Activated CD4-positive, alpha-beta T cell treated with anti-CD3 and anti-CD28 coated beads, Interleukin-2, amount 50 U/mL, for 16 hours (primary cell): ENCODE measurements at regions not wholly inside any gene's neighbourhood (a gene's known extent, or its start where the extent isn't known, plus 50 kb on each side); places are given as distances from the start of the nearest gene placed in this dataset.
"Not testable (repeated sequence)": the region's sequence is repeated elsewhere in the genome, so short reads cannot be mapped to it uniquely, and the experiment has no call there.

ENCODE experiments used
- DNase-seq: peaks from one replicate; pipeline ENCODE4 v3.0.0-alpha.2; 2020

DNA sequence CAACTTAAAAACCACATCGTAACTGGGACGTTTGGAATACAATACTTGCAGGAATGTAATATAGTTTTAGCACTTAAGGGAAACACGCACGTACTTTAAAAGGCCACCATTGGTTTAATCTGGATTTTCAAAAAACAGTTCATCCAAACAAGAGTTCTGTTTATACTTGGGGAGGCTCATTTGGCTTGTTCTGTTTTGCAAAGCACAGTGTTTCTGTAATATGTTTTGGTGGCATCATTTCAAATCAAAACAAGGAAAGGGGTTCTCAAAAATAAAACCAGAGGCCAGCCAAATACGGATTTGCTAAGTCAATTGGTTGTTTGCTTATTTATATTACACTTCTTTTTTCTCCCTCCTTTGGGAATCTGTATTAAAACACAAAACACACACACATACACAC lies 656.1 kb upstream of the SOX9 start:
- DNase-seq = no peak

DNA sequence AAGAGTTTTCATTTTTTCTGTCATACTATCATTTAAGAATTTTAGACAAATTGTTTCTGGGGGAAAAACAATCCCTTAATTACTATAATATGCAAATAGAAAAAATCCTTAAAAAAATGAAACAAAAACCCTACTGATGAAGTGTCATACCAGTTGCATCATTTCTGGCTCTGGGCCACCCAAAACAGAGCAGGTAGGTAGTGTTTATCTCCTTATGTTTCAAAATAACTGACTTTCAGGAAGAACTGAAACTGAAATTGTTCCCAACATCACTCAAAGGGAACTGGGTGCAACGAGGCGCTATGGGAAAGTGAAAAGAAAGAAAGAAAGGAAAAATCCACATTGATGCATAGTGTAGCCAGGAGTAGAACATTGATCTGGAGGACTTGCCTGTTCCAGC lies 653.1 kb upstream of the SOX9 start:
- DNase-seq = no peak

DNA sequence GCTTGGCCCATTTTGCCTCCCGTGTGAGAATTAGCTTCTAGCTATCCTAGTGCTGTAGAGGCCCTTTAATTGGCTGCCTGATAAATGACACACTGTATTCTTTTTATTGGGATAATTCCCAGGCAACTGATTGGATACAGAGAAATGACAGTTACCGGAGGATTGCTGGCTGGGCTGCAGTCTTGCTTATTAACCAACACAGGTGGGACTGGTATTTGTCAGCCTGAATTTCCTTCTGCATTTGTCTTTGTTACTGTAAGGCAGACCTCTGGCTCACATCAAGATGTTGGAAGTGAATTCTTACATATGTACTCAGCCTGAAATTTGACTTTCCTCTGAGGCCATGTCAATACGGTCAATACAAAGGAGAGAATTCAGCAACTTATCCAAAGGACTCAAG lies 650.8 kb upstream of the SOX9 start:
- DNase-seq = no peak

DNA sequence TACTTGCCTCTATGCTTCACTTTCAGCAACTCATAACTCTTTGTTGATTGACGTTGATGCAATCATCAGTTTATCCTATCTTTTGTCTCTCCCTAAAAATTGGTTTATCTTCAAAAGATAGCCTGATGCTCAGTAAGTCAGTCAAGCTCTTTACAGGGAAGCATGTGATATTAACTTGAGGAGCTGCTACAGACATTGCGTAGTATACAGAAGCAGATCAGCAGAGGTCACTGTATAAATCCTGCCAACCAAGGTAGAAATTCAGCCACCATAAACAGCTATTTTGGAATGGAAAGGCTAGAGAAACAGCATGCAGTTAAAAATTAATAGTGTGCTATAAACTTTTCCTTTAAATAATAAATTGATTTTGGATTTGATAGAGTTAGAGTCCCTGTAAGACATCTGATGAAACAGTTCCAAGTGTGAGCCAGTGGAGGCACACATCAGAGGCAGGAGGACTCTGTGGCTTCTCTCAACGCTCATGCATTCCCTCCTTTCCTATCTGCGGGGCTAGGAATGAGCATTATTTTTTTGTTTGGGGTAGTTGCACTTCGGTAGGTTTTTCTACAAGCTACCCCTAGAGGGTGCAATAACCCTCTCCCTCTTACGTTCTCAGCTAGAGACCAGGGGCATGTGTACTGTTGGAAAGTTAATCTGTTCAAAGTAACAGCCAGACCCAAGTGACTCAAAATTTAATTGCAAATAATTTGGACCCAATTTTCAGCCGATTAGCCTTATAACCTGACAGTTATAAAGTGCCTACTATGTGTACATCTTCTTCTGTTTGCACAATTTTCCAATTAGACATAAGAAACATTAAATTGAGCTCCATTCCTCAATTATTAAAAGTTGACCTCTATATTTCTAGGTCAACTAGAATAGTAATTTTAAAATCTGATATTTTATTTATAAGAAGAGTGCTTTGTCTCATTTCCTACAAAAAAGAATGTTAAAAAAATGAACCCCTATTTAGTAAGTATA lies 647.7 kb upstream of the SOX9 start:
- peak; percentile 21 for DNase-seq

DNA sequence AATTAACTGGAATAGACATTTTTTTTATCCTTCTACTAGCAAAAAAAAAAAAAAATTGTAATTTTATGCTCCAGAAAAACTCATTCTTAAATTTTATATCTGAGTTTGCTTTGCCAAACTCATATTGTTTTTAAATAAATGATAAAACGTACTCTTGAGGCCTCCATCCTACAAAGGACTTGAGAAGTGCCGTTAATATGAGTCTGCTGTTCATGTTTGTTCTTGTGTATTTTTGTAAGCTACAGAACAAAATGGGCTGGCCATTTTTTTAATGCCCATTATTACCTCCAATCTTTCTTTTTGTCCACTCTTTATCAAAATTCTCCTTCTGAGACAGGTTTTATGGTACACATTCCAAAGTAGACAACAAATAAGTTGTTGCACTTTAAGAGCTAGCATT lies 643.5 kb upstream of the SOX9 start:
- no peak for DNase-seq

DNA sequence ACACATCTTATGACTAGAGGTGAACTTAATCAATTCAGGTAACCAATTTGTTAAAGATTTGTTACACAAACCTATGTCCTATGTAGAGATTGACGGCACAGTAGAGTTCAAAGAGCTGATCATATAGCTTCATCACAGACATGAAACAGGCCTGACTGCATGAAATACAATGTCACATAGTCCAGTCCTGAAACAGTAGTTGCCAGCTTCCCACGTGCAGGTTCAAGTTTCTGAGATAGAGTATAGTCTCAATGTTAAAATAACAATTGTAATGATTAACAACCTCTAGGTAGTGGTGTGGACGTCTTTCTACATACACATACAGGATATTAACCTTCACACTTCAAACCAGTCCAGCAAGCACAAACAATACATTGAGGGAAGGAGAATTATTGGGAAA lies 640.7 kb upstream of the SOX9 start:
- DNase-seq = no peak

DNA sequence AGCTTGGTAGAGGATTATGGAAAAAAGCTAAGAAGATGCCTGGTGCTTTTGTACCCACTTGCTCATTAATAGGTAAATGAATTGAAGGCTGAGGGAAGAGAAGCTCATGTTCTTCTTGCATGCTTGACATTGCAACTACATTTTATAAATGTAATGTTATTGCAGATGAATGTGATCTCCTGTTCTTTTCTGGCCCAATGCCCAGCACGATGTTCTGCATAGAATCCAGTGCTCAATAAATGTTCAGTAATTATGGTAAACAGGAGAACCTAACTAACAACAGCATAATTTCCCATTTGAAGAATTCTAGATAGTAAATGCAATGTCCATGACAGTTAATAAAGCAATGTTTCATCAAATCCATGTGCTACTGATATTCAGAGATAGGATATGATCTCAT lies 638.2 kb upstream of the SOX9 start:
- no peak for DNase-seq

DNA sequence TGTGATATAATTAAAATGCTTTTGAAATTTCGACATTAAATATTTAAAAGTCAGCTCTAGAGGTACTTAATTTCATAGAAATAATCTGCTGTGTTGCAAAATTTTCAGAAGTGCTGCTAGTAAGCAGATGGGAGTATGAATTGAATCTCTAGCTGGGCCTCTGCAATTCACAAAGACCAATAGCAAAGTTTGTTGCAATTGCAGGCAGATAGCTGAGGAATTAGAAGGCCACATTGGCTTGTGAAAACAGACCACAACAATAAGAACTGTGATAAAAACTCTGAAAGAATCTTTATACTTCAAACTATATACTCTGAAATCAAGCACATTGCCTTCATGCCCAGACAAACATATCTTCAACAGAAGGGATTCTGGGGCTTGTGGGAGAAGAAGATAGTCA lies 636.3 kb upstream of the SOX9 start:
- no peak for DNase-seq

DNA sequence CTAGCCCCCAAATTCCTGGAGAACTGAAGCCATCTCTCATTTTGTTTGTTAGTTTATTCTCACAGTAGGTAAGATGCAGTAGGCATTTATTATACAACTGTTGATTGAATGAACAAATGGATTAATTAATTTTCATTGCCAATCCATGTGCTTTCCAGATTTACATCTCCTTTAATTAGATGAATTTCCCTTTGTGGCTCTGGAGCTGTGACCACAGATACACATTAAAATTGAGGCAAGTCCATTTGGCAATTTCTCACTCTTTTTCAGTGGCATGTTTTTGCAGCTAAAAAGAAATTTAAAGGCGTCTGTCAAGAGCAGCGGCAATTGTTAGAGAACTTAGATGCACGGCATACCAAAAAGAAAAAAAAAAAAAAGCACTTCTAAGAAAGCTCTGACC lies 635.4 kb upstream of the SOX9 start:
- DNase-seq = no peak

DNA sequence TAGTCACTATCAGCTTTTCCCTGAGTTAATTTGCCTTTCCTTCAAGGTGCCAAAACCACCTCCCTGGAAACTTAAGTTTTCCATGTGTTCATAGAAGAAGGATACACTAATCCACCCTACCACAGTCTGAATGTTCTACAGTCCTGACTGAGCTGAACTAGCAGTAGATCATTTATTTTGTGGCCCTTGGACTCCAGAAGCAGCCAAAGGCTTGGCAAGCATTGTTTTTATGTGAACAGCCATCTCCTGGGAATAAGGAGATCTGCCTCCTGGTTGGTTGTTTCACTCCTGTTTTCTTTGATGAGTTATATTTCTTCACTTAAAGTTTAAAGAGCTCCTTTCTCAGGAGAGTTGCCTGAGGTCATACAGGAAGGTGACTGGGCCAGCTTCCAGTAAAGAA lies 634.6 kb upstream of the SOX9 start:
- DNase-seq = no peak

DNA sequence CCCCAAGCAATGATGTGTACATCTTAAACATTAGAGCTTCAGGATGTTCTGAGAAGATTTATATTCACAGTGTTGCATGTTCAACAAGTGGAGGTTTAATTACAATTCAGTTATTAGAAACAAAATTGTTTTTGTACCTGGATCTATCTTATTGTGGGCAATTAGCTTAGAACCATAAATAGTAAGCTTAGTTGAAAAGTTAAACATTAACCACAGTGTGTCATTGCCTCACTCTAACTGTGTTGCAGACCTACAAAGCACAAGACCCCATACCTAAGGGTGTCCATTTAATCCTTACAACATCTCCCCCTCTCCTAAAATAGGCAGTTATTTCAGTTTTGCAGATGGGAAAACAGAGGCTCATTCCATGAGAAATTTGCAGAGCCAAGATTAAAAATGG lies 632.0 kb upstream of the SOX9 start:
- DNase-seq = no peak

DNA sequence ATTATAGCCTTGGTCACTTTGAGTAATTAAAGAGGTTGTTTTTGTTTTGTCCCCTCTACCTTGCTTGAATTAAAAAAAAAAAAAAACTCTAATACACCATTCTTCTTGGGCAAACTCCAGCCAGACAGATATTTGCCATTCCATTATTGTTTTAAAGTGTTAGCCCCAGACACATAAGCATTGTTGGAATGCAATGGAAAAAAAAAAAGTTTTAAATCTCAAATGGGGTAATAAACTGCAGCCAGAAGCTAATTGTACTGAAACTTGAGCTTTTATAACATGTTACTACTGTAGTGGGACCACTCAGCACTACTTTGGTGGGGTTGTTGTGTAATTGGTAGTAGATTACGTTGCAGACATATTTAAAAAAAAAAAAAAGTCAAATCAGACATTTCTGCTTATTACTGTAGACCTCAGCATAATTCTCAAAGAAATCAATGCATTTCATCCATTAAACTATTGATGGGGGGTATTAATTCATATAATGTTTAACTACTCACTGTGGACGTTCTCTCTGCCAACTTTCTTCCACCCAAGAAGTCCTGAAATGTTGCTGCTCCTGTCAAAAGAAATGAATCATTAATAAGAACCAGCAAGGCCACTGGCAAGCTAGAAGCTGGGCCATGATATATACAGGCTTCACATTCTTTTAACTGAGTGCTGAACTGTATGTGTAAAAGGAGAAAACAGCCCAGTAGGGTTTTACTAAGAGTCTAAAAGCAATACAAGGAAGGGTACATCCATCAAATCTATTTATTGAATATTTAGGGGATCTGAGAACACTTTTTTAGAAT lies 626.6 kb upstream of the SOX9 start:
- no peak for DNase-seq

DNA sequence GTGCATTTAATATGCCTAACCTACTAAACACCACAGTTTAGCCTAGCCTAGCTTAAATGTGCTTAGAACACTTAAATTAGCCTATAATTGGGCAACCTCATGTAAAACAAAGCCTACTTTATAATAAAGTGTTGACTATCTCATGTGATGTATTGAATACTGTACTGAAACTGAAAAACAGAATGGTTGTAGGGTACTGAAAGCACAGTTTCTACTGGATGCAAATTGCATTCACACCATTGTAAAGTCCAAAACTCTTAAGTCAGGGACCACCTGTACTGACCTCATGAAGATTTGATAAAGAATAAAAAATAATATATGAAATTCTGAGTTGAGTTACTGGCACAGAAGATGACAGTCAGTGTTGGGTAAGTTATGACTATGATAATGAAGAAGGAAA lies 625.4 kb upstream of the SOX9 start:
- no peak for DNase-seq

DNA sequence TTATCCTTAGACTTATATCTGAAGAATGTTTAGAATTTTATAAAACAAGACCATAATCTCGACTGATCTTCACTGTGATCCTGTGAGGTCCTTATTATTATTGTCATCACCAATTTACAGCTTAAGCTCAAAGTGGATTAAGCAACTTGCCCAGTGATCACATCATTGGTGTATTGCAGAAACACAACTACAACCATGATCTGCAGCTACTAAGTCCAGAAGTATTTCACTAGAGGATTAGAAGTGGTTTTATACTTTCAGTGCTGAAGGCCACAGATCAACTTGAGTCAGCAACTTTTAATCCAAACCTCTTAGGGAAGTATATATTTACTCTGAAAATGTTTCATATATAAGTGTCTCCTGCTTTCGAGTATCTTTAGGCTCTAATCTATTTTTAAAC lies 624.3 kb upstream of the SOX9 start:
- DNase-seq = no peak

DNA sequence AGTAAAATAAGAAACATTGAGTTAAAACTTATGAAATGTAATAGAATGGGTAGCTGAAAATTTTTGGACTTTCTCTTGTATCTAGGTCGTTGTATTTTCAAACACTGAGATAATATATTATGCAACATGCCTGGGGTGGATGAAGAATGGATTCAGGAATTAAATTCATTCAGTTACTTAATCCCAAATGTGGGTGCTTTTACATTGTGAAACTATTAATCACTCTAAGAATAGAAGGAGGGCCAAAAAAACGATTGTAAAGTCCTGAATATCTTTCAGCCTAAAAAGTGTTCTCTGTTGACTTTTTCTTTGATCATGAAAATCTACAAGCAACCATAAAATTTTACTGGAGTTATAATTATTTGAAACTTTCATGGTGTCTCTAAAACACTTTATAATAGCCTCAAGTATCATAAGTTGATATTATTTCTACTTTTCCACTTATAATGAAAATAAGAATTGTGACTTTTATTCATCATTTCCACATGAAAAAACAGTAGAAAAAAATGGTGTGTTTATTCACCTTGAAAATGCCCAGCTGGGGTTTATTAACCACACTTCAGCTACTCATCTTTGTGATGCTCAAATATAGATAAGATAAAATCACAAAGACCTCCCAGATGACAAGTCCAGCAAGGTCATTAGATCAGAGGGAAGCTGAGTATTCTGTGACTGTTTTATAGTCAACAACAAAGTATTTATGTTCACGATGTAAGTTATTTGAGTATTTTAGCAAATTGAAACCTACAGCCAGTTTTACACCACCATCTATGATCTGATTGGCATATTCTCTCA lies 619.9 kb upstream of the SOX9 start:
- DNase-seq = no peak

DNA sequence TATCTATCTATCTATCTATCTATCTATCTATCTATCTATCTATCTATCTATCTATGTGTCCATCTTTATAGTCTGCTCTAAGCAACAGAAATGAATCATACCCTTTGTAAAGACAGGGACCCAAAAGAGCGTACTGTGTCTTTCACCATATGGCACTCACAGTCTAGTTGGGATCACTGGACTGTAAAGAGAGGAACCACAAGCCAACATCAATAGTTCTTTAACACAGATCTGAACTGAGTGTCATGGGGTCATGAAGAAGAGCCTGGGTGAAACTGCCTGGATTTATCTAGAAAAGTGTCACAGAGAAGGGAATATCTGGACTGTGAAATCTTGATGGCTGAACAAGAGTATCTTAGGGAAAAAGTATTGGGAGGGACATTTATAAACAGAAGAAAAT lies 619.1 kb upstream of the SOX9 start:
- DNase-seq = no peak

DNA sequence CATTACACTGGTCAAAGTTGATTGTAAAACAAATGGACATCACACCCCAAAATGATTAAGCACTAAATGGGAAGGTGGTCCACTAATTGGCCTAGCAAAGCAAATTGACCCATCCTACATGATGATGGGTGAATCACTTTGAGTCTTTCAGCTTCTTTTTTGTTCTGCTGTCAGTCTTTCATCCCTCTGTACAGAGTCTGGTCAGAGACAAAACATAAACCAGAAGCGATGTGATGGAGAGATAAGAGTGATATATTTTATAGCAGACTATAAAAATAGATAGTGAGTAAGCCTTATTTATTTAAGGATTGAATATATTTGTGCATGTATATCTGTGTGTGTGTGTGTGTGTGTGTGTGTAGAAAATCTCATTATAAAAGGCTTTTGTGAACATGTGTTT lies 618.4 kb upstream of the SOX9 start:
- no peak for DNase-seq

DNA sequence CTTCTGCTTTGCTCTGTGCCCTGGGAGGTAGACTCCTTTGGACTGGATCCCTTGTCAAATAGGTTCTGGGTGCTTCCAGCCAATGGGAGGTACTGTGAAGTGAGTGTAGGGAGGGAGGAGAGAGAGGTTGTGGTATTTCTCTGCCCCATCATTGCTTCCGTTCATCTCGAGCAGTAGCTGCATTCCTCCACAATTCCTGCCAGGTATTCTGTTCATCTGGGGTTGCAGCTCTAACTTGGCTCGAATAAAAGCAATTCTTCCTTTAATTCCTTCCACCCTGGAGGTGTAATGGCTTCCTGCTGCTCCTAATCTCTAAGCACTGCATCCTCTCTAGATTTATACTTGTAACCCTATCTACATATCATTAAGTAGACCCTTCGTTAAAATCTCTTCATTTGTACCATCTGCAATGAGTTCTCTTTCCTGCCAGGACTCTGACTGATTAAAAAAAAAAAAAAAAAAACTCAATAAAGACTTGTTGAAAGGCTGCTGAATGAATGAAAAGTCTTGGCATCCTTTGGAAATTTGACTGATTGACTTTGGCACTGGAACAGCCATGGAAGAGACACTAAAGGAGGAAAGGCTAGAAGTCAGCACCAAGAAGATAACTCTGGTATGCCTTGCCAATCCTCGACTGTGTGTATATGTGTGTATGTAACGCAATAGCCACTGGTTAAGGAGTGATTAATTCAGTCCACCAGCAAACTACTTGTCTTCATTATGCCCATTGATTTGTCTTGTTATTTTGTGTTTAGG lies 616.9 kb upstream of the SOX9 start:
- DNase-seq = no peak

DNA sequence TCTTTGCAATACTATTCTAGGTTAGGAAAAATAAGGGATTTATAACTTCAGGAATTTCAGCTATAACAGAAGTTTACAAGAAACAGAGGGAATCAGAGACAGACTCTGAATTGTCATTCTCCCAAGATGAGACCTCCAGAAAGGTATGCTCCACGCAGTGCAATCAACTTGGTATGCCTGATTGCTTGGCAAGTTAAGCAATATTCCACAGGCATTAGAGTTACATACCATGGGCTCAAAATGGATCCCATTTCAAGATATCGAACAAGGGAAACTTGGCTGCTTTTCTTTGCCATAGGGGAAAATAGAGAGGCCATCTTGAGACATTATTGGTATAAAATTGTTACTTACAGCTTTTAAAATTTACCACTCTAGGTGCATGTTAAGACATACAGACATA lies 615.6 kb upstream of the SOX9 start:
- no peak for DNase-seq

DNA sequence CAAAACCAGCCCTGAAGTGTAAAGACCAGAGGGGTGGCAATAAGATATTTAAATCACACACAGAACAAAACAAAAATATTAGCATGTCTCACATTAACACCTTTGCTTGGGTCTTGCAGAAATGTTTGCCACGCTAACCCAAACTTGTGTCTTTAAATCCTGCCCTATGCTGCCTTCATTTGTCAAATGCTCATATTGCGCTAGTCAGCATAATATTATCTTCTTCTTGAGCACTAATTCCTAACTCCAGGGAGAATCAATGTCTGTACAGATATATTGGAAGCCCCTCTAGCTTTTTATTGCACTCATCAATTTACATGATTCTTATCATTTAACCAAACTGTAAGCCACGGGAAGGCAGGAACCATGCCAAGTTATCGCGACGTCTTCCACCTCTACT lies 614.8 kb upstream of the SOX9 start:
- no peak for DNase-seq

DNA sequence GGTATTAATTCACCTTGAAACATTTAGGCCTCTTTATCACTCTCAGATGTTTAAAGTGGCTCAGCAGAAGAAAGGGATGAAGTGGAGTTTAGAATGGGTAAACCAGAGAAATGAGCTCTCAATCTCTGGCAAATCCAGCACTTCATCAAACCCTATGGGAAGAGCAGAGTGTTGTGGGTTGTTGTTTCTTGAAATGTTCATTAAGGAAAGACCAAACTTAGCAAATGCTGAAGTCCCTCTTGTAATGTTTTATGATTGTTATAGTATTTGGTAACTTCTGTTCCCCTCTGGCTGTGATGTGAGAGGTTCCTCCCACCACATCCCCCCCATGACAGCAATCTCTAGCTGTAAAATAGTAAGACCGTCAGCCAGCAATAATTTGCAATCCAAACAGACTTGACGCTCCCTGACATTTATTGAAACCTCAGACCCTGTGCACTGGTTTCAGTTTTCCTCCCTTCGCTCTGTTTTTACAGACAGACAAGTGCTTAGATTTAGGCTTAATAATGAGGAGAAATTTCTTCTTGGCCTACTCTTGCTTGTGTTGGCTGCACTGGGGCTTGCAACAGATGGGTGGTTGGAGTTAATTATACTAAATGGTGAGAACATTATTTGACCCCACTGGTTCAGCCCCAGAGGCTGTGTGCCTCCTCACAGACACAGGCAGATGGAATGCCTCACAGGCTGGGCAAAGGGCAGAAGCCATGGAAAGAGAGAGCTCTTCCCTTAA lies 609.4 kb upstream of the SOX9 start:
- no peak for DNase-seq

DNA sequence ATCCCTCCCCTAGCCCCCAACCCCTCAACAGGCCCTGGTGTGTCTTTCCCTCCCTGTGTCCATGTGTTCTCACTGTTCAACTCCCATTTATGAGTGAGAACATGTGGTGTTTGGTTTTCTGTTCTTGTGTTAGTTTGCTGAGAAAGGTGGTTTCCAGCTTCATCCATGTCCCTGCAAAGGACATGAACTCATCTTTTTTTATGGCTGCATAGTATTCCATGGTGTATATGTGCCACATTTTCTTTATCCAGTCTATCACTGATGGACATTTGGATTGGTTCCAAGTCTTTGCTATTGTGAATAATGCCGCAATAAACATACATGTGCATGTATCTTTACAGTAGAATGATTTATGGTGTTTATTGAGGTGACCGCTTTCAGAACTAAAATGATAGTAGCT lies 607.1 kb upstream of the SOX9 start:
- DNase-seq = not testable (repeated sequence)
